B cell (primary cell): ENCODE measurements at regions not wholly inside any gene's neighbourhood (a gene's known extent, or its start where the extent isn't known, plus 50 kb on each side); places are given as distances from the start of the nearest gene placed in this dataset.

Experiments used
- EZH2 ChIP-seq: IDR thresholded peaks from 2 replicates; pipeline ENCODE4 v1.6.1; 2012; ENCODE audit warnings: borderline replicate concordance, low read depth, mild to moderate bottlenecking, moderate library complexity, low read length; ENCODE audit not compliant: insufficient read depth, poor library complexity, severe bottlenecking
- TF ChIP-seq, protein P1 (sequence below): fragments of 200-600 bp; IDR thresholded peaks from one replicate; pipeline ENCODE4 v1.8.0; 2022; ENCODE audit warnings: antibody characterized with exemption, mild to moderate bottlenecking

- TF ChIP-seq, protein P1, sequence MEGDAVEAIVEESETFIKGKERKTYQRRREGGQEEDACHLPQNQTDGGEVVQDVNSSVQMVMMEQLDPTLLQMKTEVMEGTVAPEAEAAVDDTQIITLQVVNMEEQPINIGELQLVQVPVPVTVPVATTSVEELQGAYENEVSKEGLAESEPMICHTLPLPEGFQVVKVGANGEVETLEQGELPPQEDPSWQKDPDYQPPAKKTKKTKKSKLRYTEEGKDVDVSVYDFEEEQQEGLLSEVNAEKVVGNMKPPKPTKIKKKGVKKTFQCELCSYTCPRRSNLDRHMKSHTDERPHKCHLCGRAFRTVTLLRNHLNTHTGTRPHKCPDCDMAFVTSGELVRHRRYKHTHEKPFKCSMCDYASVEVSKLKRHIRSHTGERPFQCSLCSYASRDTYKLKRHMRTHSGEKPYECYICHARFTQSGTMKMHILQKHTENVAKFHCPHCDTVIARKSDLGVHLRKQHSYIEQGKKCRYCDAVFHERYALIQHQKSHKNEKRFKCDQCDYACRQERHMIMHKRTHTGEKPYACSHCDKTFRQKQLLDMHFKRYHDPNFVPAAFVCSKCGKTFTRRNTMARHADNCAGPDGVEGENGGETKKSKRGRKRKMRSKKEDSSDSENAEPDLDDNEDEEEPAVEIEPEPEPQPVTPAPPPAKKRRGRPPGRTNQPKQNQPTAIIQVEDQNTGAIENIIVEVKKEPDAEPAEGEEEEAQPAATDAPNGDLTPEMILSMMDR, result no peak
- no peak for TF ChIP-seq EZH2
Observed at GRCh38 chr2:45280794-45281193, 271.5 kb upstream of the SIX2 start.
